Nephron progenitor cell (in vitro differentiated cells): ENCODE measurements at regions not wholly inside any gene's neighbourhood (a gene's known extent, or its start where the extent isn't known, plus 50 kb on each side); places are given as distances from the start of the nearest gene placed in this dataset.

Experiments
- DNase-seq: peaks from one replicate; pipeline ENCODE4 v3.0.0; 2021
- H3K27ac Mint-ChIP-seq: 2 replicates; pipeline ENCODE4 v1.8.0; 2021; ENCODE audit warnings: mild to moderate bottlenecking, moderate library complexity, mixed read lengths
- H3K27me3 Mint-ChIP-seq: 2 replicates; pipeline ENCODE4 v1.8.0; 2021; ENCODE audit warnings: mild to moderate bottlenecking, low read depth, mixed read lengths; ENCODE audit not compliant: poor library complexity
- H3K36me3 Mint-ChIP-seq: 2 replicates; pipeline ENCODE4 v1.8.0; 2021; ENCODE audit warnings: low read depth, mixed read lengths
- H3K4me1 Mint-ChIP-seq: 2 replicates; pipeline ENCODE4 v1.8.0; 2021; ENCODE audit warnings: mixed read lengths
- H3K4me3 Mint-ChIP-seq: 2 replicates; pipeline ENCODE4 v1.8.0; 2021; ENCODE audit warnings: mild to moderate bottlenecking, moderate library complexity, mixed read lengths
- H3K9me3 Mint-ChIP-seq: 2 replicates; pipeline ENCODE4 v1.8.0; 2021; ENCODE audit warnings: mild to moderate bottlenecking, moderate library complexity, mixed read lengths
- TF ChIP-seq, protein P1 (sequence below): fragments of 200-600 bp; sonication (generic); IDR thresholded peaks from 2 replicates; pipeline ENCODE4 v1.5.0; 2021; ENCODE audit warnings: antibody characterized with exemption

DNA sequence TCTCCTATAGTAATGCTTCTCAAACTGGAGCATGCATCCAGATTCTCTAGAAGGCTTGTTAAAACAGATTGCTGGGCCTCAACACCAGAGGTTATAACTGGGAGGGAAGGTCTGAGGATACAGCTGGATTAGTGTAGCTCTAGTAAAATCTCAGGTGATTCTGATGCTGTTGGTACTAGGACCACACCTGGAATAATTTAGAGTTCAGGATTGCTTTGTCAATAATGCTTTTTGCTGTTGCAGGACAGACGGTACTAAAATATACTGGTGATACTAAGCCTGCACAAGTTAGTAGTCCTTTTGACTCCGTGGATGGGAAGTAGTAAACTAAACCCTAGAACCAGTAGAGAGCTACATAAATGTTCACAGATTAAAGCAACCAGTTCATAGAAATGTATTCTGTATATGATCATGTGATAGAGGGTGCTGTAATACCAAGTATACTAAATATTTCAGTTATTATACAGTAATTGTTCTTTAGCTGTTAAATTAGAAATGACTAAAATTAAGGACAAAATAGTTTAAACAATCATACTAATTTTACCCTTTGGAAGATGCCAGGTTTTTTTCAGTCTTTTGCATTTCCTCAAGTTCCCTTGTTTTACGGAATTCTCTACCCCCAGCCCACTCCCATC is 258.2 kb upstream of the STARD13 start:
- no peak for DNase-seq
- H3K36me3 Mint-ChIP-seq, result peaks cover 5% of the 10 kb centered on the region

DNA sequence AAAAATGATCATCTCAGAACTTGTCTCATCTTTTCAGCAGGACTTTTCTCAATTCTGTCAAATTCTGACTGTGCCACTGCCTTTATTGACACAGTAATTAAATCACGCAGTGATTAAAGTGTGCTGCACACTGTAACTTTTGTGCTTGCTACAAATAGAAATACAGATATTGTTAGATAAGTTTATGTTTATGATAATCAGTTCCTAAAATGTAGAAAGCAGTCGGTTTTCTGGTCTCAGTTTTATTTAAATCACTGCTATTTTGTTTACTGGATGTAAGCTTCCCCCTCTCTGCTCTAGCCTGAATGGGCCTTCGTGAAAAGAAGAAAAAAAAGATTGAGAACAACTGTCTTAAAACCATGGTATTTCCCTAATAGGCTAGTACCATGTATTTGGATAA is 258.8 kb upstream of the STARD13 start:
- peaks cover 5% of the 10 kb centered on the region for H3K9me3 Mint-ChIP-seq
- no peak for DNase-seq
- TF ChIP-seq, protein P1, sequence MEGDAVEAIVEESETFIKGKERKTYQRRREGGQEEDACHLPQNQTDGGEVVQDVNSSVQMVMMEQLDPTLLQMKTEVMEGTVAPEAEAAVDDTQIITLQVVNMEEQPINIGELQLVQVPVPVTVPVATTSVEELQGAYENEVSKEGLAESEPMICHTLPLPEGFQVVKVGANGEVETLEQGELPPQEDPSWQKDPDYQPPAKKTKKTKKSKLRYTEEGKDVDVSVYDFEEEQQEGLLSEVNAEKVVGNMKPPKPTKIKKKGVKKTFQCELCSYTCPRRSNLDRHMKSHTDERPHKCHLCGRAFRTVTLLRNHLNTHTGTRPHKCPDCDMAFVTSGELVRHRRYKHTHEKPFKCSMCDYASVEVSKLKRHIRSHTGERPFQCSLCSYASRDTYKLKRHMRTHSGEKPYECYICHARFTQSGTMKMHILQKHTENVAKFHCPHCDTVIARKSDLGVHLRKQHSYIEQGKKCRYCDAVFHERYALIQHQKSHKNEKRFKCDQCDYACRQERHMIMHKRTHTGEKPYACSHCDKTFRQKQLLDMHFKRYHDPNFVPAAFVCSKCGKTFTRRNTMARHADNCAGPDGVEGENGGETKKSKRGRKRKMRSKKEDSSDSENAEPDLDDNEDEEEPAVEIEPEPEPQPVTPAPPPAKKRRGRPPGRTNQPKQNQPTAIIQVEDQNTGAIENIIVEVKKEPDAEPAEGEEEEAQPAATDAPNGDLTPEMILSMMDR, result no peak

More for the DNA sequence above, 258.2 kb upstream of the STARD13 start:
- Mint-ChIP-seq H3K4me3 (peak overlapping the region; percentile 91), H3K27ac (peak overlapping the region; percentile 100), H3K9me3 (peaks cover 5% of the 10 kb centered on the region), H3K4me1 (peaks cover 46% of the 10 kb centered on the region), H3K27me3 (peaks cover 3% of the 10 kb centered on the region)
- TF ChIP-seq, protein P1, result no peak

DNA sequence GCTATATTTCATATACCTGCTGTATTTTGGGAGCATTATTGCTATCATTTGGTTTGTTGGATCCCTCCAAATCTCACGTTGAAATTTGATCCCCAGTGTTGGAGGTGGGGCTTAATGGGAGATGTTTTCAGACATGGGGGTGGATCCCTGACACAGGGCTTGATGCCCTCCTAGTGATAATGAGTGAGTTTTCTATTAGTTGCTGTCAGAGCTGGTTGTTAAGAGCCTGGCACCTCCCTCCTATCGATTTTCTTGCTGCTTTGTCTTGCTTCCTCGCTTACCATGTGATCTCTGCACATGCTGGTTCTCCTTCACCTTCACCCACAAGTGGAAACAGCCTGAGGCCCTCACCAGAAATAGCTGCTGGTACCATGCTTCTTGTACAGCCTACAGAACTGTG is 259.9 kb upstream of the STARD13 start:
- peak overlapping the region; percentile 45 for H3K4me3 Mint-ChIP-seq
- peaks cover 5% of the 10 kb centered on the region for H3K36me3 Mint-ChIP-seq
- TF ChIP-seq, protein P1, result no peak
- no peak for DNase-seq
- no peak overlapping the region for H3K27ac Mint-ChIP-seq
- peaks cover 3% of the 10 kb centered on the region for H3K27me3 Mint-ChIP-seq
- H3K9me3 Mint-ChIP-seq, result peaks cover 5% of the 10 kb centered on the region
- H3K4me1 Mint-ChIP-seq, result peaks cover 41% of the 10 kb centered on the region

More for the DNA sequence above, 258.8 kb upstream of the STARD13 start:
- Mint-ChIP-seq H3K36me3 (peaks cover 5% of the 10 kb centered on the region), H3K27me3 (peaks cover 3% of the 10 kb centered on the region), H3K27ac (peak overlapping the region; percentile 100), H3K4me1 (peaks cover 46% of the 10 kb centered on the region), H3K4me3 (peak overlapping the region; percentile 52)

DNA sequence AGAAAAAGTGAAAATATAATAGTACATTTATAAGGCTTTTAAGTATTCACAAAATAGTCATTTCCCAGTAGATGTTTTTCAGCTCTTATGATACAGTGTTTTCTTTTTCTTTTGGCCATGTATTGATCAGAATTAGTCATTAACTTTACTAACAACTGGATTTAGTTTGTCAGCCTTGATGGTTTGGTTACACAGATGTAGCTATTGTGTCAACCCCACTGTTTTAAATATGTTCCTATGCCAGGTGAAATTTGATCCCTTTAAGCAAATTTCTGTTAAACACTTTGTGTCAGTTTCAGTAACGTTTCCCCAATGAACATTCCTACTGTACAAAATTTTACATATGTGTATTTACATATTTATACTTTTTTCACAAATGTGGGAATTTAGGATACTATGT is 261.5 kb upstream of the STARD13 start:
- no peak overlapping the region for H3K27ac Mint-ChIP-seq
- TF ChIP-seq, protein P1, result no peak
- H3K27me3 Mint-ChIP-seq, result no peaks in the 10 kb centered on the region
- peaks cover 26% of the 10 kb centered on the region for H3K4me1 Mint-ChIP-seq
- no peak overlapping the region for H3K4me3 Mint-ChIP-seq
- peaks cover 5% of the 10 kb centered on the region for H3K36me3 Mint-ChIP-seq
- H3K9me3 Mint-ChIP-seq, result peaks cover 5% of the 10 kb centered on the region
- DNase-seq, result no peak

DNA sequence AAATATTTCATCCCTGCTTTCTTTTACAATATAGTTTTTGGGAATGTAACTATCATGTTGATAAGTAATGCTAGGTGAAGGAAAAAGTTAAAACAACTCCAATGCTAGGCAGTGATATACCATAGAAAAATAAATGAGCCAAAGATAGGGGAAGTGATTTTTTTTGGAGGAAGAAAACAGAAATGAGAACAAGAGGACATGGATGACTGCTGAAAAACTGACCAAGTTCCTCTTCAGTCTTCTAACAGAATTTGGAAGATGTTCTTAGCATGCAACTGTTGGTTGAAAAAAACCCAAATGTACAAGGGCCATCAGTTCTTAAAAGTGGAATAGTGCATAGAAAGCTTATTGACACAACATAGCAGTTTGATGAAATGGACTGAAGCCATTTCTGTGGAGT is 262.5 kb upstream of the STARD13 start:
- H3K4me1 Mint-ChIP-seq, result peaks cover 20% of the 10 kb centered on the region
- H3K9me3 Mint-ChIP-seq, result peaks cover 5% of the 10 kb centered on the region
- no peak for DNase-seq

More for the DNA sequence above, 262.5 kb upstream of the STARD13 start:
- Mint-ChIP-seq H3K27me3 (no peaks in the 10 kb centered on the region), H3K27ac (no peak overlapping the region), H3K36me3 (peaks cover 5% of the 10 kb centered on the region), H3K4me3 (no peak overlapping the region)
- TF ChIP-seq, protein P1, result no peak
